ENCODE measurements at regions not wholly inside any gene's neighbourhood (a gene's known extent, or its start where the extent isn't known, plus 50 kb on each side); places are given as distances from the start of the nearest gene placed in this dataset.

- Histone ChIP-seq H3K4me2 (replicated peaks; ENCODE audit: extremely low read depth, low read length, poor library complexity, severe bottlenecking) (peak overlapping the region; percentile 65), H3K4me3 (replicated peaks in 1 of 3; ENCODE audit: low read depth in 2 of 3, low read length in 3 of 3) (peak overlapping the region in 2 of 3 experiments; percentile 25 to 64)
- no CpG with 5 or more reads among the region's 3 CpGs for WGBS (ENCODE audit: insufficient coverage)
Observed at GRCh38 chr10:61283481-61284221, 169.5 kb downstream of the TMEM26 start.

DNA sequence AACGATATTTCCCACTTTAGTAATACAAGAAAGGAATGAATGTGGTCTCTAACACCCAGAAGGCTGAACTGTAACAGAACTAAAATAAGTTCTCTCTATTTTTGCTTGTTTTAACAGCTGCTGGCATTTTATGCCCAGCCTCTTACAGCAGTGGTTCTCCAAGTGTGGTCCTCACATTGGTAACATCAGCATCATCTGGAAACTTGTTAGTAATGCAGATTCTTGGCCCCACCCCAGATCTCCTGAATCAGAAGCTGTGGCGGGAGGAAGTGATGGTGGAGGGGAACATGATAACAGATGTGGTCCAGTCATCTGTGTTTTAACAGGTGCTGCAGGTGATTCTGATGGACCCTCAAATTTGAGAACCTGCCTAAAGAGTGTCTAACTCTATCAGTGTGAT, 170.1 kb downstream of the TMEM26 start:
- WGBS (ENCODE audit: insufficient coverage), result 80% methylated on average over 1 of the region's 2 CpGs
- Mint-ChIP-seq H3K27ac (no peak overlapping the region), H3K9me3 (peaks cover 0 to 3% (median 0%) of the 10 kb centered on the region in 7 donors), H3K4me3 (no peak overlapping the region), H3K36me3 (no peaks in the 10 kb centered on the region), H3K4me1 (peaks cover 22% of the 10 kb centered on the region), H3K27me3 (ENCODE audit: low read depth in 3 of 3) (peaks cover 2 to 3% (median 2%) of the 10 kb centered on the region in 3 donors)
- intact Hi-C loops (cut with micrococcal nuclease), result no loop called here
- no peaks in the 10 kb centered on the region for H4K20me1 ChIP-seq (ENCODE audit: insufficient read depth, low read length)
- peaks cover 0 to 5% of the 10 kb centered on the region in 2 donors for H3K27me3 ChIP-seq (ENCODE audit: control insufficient read depth in 2 of 2, insufficient read depth in 2 of 2, low read length in 2 of 2)
- no peaks in the 10 kb centered on the region for H3K79me2 ChIP-seq (ENCODE audit: insufficient read depth, low read length)
- no peak overlapping the region for H3K4me3 ChIP-seq (replicated peaks in 1 of 3; ENCODE audit: low read depth in 2 of 3, low read length in 3 of 3)
- H3K4me1 ChIP-seq (ENCODE audit: control insufficient read depth in 1 of 2, insufficient read depth in 2 of 2, low read length in 2 of 2), result peaks cover 0 to 7% of the 10 kb centered on the region in 2 donors
- H3K36me3 ChIP-seq (replicated peaks in 1 of 2; ENCODE audit: control insufficient read depth in 1 of 2, insufficient read depth in 2 of 2, low read length in 2 of 2), result no peaks in the 10 kb centered on the region
- H2AFZ ChIP-seq (ENCODE audit: insufficient read depth, low read depth, low read length, poor library complexity, severe bottlenecking), result no peak overlapping the region
- H3K27ac ChIP-seq (ENCODE audit: low read depth in 1 of 2, low read length in 2 of 2), result no peak overlapping the region
- H3K9ac ChIP-seq (ENCODE audit: insufficient read depth, low read length, poor library complexity, severe bottlenecking), result no peak overlapping the region
- H3K4me2 ChIP-seq (replicated peaks; ENCODE audit: extremely low read depth, low read length, poor library complexity, severe bottlenecking), result no peak overlapping the region
- DNase-seq, result no peak
- TF ChIP-seq CTCF (IDR thresholded peaks at IDR 0.05), result no peak
- no peaks in the 10 kb centered on the region for H3K9me3 ChIP-seq (replicated peaks in 1 of 2; ENCODE audit: control insufficient read depth in 1 of 2, insufficient read depth in 1 of 2, low read length in 2 of 2)

More at GRCh38 chr10:61283481-61284221, 169.5 kb downstream of the TMEM26 start:
- Mint-ChIP-seq H3K36me3 (no peaks in the 10 kb centered on the region), H3K9me3 (peaks cover 0 to 3% (median 0%) of the 10 kb centered on the region in 7 donors), H3K4me1 (peaks cover 22% of the 10 kb centered on the region), H3K27ac (no peak overlapping the region), H3K27me3 (ENCODE audit: low read depth in 3 of 3) (peaks cover 2 to 5% (median 3%) of the 10 kb centered on the region in 3 donors), H3K4me3 (peak overlapping the region; percentile 61 to 85)
- H3K27ac ChIP-seq (ENCODE audit: low read depth in 1 of 2, low read length in 2 of 2), result no peak overlapping the region
- H3K9me3 ChIP-seq (replicated peaks in 1 of 2; ENCODE audit: control insufficient read depth in 1 of 2, insufficient read depth in 1 of 2, low read length in 2 of 2), result no peaks in the 10 kb centered on the region
- H3K79me2 ChIP-seq (ENCODE audit: insufficient read depth, low read length), result no peaks in the 10 kb centered on the region
- no peak overlapping the region for H2AFZ ChIP-seq (ENCODE audit: insufficient read depth, low read depth, low read length, poor library complexity, severe bottlenecking)
- peaks cover 0 to 5% of the 10 kb centered on the region in 2 donors for H3K27me3 ChIP-seq (ENCODE audit: control insufficient read depth in 2 of 2, insufficient read depth in 2 of 2, low read length in 2 of 2)
- no peaks in the 10 kb centered on the region for H3K36me3 ChIP-seq (replicated peaks in 1 of 2; ENCODE audit: control insufficient read depth in 1 of 2, insufficient read depth in 2 of 2, low read length in 2 of 2)
- peaks cover 0 to 7% of the 10 kb centered on the region in 2 donors for H3K4me1 ChIP-seq (ENCODE audit: control insufficient read depth in 1 of 2, insufficient read depth in 2 of 2, low read length in 2 of 2)
- TF ChIP-seq CTCF (IDR thresholded peaks at IDR 0.05), result no peak
- no peak for DNase-seq
- intact Hi-C loops (cut with micrococcal nuclease), result no loop called here
- no peaks in the 10 kb centered on the region for H4K20me1 ChIP-seq (ENCODE audit: insufficient read depth, low read length)
- H3K9ac ChIP-seq (ENCODE audit: insufficient read depth, low read length, poor library complexity, severe bottlenecking), result no peak overlapping the region

All from CD14-positive monocyte (primary cell).